ENCODE measurements at regions not wholly inside any gene's neighbourhood (a gene's known extent, or its start where the extent isn't known, plus 50 kb on each side); places are given as distances from the start of the nearest gene placed in this dataset.

DNA sequence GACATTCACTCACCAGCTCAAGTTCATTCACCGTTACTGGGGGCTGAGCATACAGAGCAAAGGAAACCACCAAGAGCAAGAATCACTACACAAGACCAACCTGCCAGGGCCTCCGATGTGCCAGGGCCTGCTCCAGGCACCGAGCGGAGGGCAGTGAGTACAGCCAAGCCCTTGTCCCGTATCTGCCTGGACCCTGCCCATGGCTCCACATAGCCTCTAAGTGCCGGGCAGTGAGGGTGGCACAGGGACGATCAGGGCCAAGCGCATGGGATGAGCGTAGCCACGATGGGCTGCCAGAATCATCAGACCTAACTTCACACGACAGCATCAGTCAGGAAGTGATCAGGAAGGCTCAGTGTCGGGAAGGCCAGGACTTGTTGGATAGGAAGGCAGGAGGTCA, 199.6 kb downstream of the BCL11B start:
- TF ChIP-seq ZNF274 (IDR thresholded peaks at IDR 0.05; ENCODE audit: low read depth, low read length) (no peak), YY1 (IDR thresholded peaks at IDR 0.05; ENCODE audit: insufficient read depth, insufficient read length) (no peak)
